Smooth muscle cell (in vitro differentiated cells): ENCODE measurements at regions not wholly inside any gene's neighbourhood (a gene's known extent, or its start where the extent isn't known, plus 50 kb on each side); places are given as distances from the start of the nearest gene placed in this dataset.

ENCODE experiments used
- DNase-seq: peaks from one replicate; lab custom pipeline; 2025; ENCODE audit not compliant: unreplicated experiment; lab: John Stamatoyannopoulos, UW
- H2AFZ ChIP-seq: fragments of 200-600 bp; sonication (generic); 2 replicates; pipeline ENCODE4 v1.6.0; 2016; ENCODE audit warnings: antibody characterized with exemption, low read depth, mild to moderate bottlenecking
- H3F3A ChIP-seq: fragments of 200-600 bp; sonication (generic); 2 replicates; pipeline ENCODE4 v1.6.0; 2017; ENCODE audit warnings: antibody characterized with exemption, low read depth
- H3K27ac ChIP-seq: fragments of 200-600 bp; sonication (generic); 2 replicates; pipeline ENCODE4 v1.5.1; 2016; ENCODE audit warnings: low read depth, mild to moderate bottlenecking
- H3K27me3 ChIP-seq: fragments of 200-600 bp; sonication (generic); 2 replicates; pipeline ENCODE4 v1.6.1; 2016; ENCODE audit warnings: low read depth, mild to moderate bottlenecking
- H3K36me3 ChIP-seq: fragments of 200-600 bp; sonication (generic); 2 replicates; pipeline ENCODE4 v1.5.1; 2016; ENCODE audit warnings: low read depth
- H3K4me1 ChIP-seq: fragments of 200-600 bp; sonication (generic); 2 replicates; pipeline ENCODE4 v1.5.1; 2016; ENCODE audit warnings: low read depth
- H3K4me2 ChIP-seq: fragments of 200-600 bp; sonication (generic); 2 replicates; pipeline ENCODE4 v1.6.0; 2016; ENCODE audit warnings: mild to moderate bottlenecking
- H3K4me3 ChIP-seq: fragments of 200-600 bp; sonication (generic); 2 replicates; pipeline ENCODE4 v1.5.1; 2016; ENCODE audit warnings: mild to moderate bottlenecking
- H3K79me2 ChIP-seq: fragments of 200-600 bp; sonication (generic); 2 replicates; pipeline ENCODE4 v1.6.0; 2016; ENCODE audit warnings: low read depth, mild to moderate bottlenecking
- H3K9ac ChIP-seq: fragments of 200-600 bp; sonication (generic); 2 replicates; pipeline ENCODE4 v1.6.0; 2016; ENCODE audit warnings: low read depth
- H3K9me3 ChIP-seq: fragments of 200-600 bp; sonication (generic); replicated peaks from 2 replicates; pipeline ENCODE4 v1.5.1; 2016; ENCODE audit warnings: low read depth
- H4K20me1 ChIP-seq: fragments of 200-600 bp; sonication (generic); 2 replicates; pipeline ENCODE4 v1.6.0; 2016; ENCODE audit warnings: low read depth
- CTCF ChIP-seq: fragments of 200-600 bp; sonication (generic); IDR thresholded peaks from 2 replicates; pipeline ENCODE4 v1.5.1; 2017; ENCODE audit warnings: borderline replicate concordance, mild to moderate bottlenecking, antibody characterized with exemption; ENCODE audit not compliant: insufficient read depth, poor library complexity, severe bottlenecking
- WGBS: methylation state at CpG from one replicate; pipeline ENCODE4 v1.1.7; 2016; ENCODE audit warnings: low lambda C conversion rate; 5-methylcytosine and 5-hydroxymethylcytosine counted together

- no peaks in the 10 kb centered on the region for H3K9me3 ChIP-seq
- H4K20me1 ChIP-seq: no peaks in the 10 kb centered on the region
- H3K79me2 ChIP-seq: no peaks in the 10 kb centered on the region
- H3K36me3 ChIP-seq: no peaks in the 10 kb centered on the region
- WGBS: 45% methylated on average over 2 of the region's 2 CpGs
- no peak for TF ChIP-seq CTCF
- H3K4me2 ChIP-seq: peak overlapping the region; percentile 19
- H3K4me3 ChIP-seq: no peak overlapping the region
- no peak for DNase-seq
- no peak overlapping the region for H3K9ac ChIP-seq
- no peak overlapping the region for H3K27ac ChIP-seq
- H3K27me3 ChIP-seq: no peaks in the 10 kb centered on the region
- H2AFZ ChIP-seq: peak overlapping the region; percentile 16
- H3F3A ChIP-seq: no peaks in the 10 kb centered on the region
- H3K4me1 ChIP-seq: no peaks in the 10 kb centered on the region
Observed at GRCh38 chr5:175021321-175021720, 296.9 kb downstream of the MSX2 start.

- H3K79me2 ChIP-seq: no peaks in the 10 kb centered on the region
- no peaks in the 10 kb centered on the region for H3K9me3 ChIP-seq
- H2AFZ ChIP-seq: no peak overlapping the region
- no peaks in the 10 kb centered on the region for H3F3A ChIP-seq
- no peak overlapping the region for H3K9ac ChIP-seq
- no peak for TF ChIP-seq CTCF
- no peak overlapping the region for H3K4me3 ChIP-seq
- no peaks in the 10 kb centered on the region for H3K27me3 ChIP-seq
- WGBS: 70% methylated on average over 5 of the region's 5 CpGs
- no peaks in the 10 kb centered on the region for H4K20me1 ChIP-seq
- H3K4me2 ChIP-seq: no peak overlapping the region
- H3K27ac ChIP-seq: no peak overlapping the region
- no peak for DNase-seq
- H3K36me3 ChIP-seq: no peaks in the 10 kb centered on the region
- no peaks in the 10 kb centered on the region for H3K4me1 ChIP-seq
Observed at GRCh38 chr5:175015028-175015685, 290.8 kb downstream of the MSX2 start.

GRCh38 chr5:175013251-175013650 is 288.9 kb downstream of the MSX2 start:
- Histone ChIP-seq H3K4me3 (no peak overlapping the region), H3K9ac (no peak overlapping the region), H3K4me1 (no peaks in the 10 kb centered on the region), H3K79me2 (no peaks in the 10 kb centered on the region), H3K36me3 (no peaks in the 10 kb centered on the region), H2AFZ (no peak overlapping the region), H3K4me2 (no peak overlapping the region), H3K9me3 (no peaks in the 10 kb centered on the region), H3K27ac (no peak overlapping the region), H3K27me3 (peaks cover under 1% of the 10 kb centered on the region), H3F3A (no peaks in the 10 kb centered on the region), H4K20me1 (no peaks in the 10 kb centered on the region)
- no peak for TF ChIP-seq CTCF
- 91% methylated on average over 4 of the region's 4 CpGs for WGBS
- no peak for DNase-seq

GRCh38 chr5:175012267-175012666 is 287.9 kb downstream of the MSX2 start:
- no peak overlapping the region for H3K4me2 ChIP-seq
- no peaks in the 10 kb centered on the region for H3K9me3 ChIP-seq
- no peak overlapping the region for H3K4me3 ChIP-seq
- H3K27me3 ChIP-seq: peaks cover 5% of the 10 kb centered on the region
- no peaks in the 10 kb centered on the region for H3K4me1 ChIP-seq
- H3K79me2 ChIP-seq: no peaks in the 10 kb centered on the region
- no peaks in the 10 kb centered on the region for H3K36me3 ChIP-seq
- H4K20me1 ChIP-seq: no peaks in the 10 kb centered on the region
- 80% methylated on average over 8 of the region's 8 CpGs for WGBS
- no peak for TF ChIP-seq CTCF
- H3K9ac ChIP-seq: no peak overlapping the region
- no peak overlapping the region for H2AFZ ChIP-seq
- no peak for DNase-seq
- H3K27ac ChIP-seq: no peak overlapping the region
- no peaks in the 10 kb centered on the region for H3F3A ChIP-seq
